Pons (tissue), 1 donor: ENCODE measurements at regions not wholly inside any gene's neighbourhood (a gene's known extent, or its start where the extent isn't known, plus 50 kb on each side); places are given as distances from the start of the nearest gene placed in this dataset.
"Not testable (repeated sequence)": the region's sequence is repeated elsewhere in the genome, so short reads cannot be mapped to it uniquely, and the experiment has no call there.

Experiments used
- DNase-seq: peaks from one replicate; pipeline ENCODE4 v3.0.0-alpha.2; 2016; ENCODE audit warnings: low spot score

- no peak for DNase-seq
Measured at GRCh38 chrX:555725-556666, 74.6 kb upstream of the SHOX start.

- DNase-seq = not testable (repeated sequence)
Measured at GRCh38 chrX:557601-558000, 73.0 kb upstream of the SHOX start.

- not testable (repeated sequence) for DNase-seq
Measured at GRCh38 chrX:559282-559681, 71.3 kb upstream of the SHOX start.

- no peak for DNase-seq
Measured at GRCh38 chrX:567891-568290, 62.7 kb upstream of the SHOX start.

- DNase-seq = no peak
Measured at GRCh38 chrX:568311-568710, 62.3 kb upstream of the SHOX start.

- DNase-seq = no peak
Measured at GRCh38 chrX:572538-573124, 58.0 kb upstream of the SHOX start.

GRCh38 chrX:574251-574650 is 56.3 kb upstream of the SHOX start:
- no peak for DNase-seq

- DNase-seq = no peak
Measured at GRCh38 chrX:574830-575229, 55.8 kb upstream of the SHOX start.

- DNase-seq = no peak
Measured at GRCh38 chrX:576904-577560, 53.6 kb upstream of the SHOX start.

GRCh38 chrX:578531-578930 is 52.1 kb upstream of the SHOX start:
- DNase-seq = no peak

- no peak for DNase-seq
Measured at GRCh38 chrX:580030-580429, 50.6 kb upstream of the SHOX start.
